Breast epithelium (tissue), 4 donors: ENCODE measurements at regions not wholly inside any gene's neighbourhood (a gene's known extent, or its start where the extent isn't known, plus 50 kb on each side); places are given as distances from the start of the nearest gene placed in this dataset.

ENCODE experiments used
- DNase-seq, 2 donors: peaks; one replicate each; pipeline ENCODE4 v3.0.0-alpha.2; 2019; ENCODE audit warnings: low spot score in 2 of 2
- H3K27ac ChIP-seq, 2 donors: fragments of 200-600 bp; sonication (generic) in 1 of 2; one replicate each; pipeline ENCODE4 v1.5.1; 2016 to 2019; ENCODE audit warnings: mild to moderate bottlenecking in 1 of 2
- H3K27me3 ChIP-seq, 2 donors: fragments of 200-600 bp; sonication (generic) in 1 of 2; one replicate each; pipeline versions ENCODE4 v1.5.1 to v1.6.0; 2017 to 2019; ENCODE audit warnings: control low read depth in 1 of 2, mild to moderate bottlenecking in 1 of 2
- H3K36me3 ChIP-seq: fragments of 200-600 bp; one replicate; pipeline ENCODE4 v1.5.1; 2019
- H3K4me1 ChIP-seq, 2 donors: fragments of 200-600 bp; sonication (generic); one replicate each; pipeline ENCODE4 v1.5.1; 2016 to 2019; ENCODE audit warnings: control low read depth in 1 of 2
- H3K4me3 ChIP-seq, 3 donors: fragments of 200-600 bp; sonication (generic); 1 replicate in 2 of 3; 2 replicates in 1 of 3; pipeline ENCODE4 v1.5.1; 2016 to 2019; ENCODE audit warnings: mild to moderate bottlenecking in 3 of 3, moderate library complexity in 2 of 3
- H3K9me3 ChIP-seq, 2 donors: fragments of 200-600 bp; sonication (generic) in 1 of 2; one replicate each; pipeline ENCODE4 v1.5.1; 2016 to 2019; ENCODE audit warnings: control low read depth in 1 of 2
- CTCF ChIP-seq, 3 donors: fragments of 450-650 bp; IDR thresholded peaks; one replicate each; pipeline ENCODE4 v1.5.1; 2016 to 2017; ENCODE audit warnings: antibody characterized with exemption in 3 of 3, mild to moderate bottlenecking in 3 of 3, moderate library complexity in 3 of 3
- POLR2A ChIP-seq: fragments of 450-650 bp; IDR thresholded peaks from one replicate; pipeline ENCODE4 v1.6.1; 2016; ENCODE audit warnings: antibody characterized with exemption, mild to moderate bottlenecking, moderate library complexity
- POLR2AphosphoS5 ChIP-seq, 3 donors: sonication (generic); formaldehyde crosslinking; IDR thresholded peaks; one replicate each; pipeline ENCODE4 v1.6.1; 2017; ENCODE audit warnings: antibody characterized with exemption in 3 of 3
- intact Hi-C: fragments of 100-400 bp; cut with DNase I; formaldehyde crosslinking; loops from one replicate; pipeline ENCODE4 v1.15.1; 2023; ENCODE audit warnings: low total_unique reads

- no peak for DNase-seq
- H3K36me3 ChIP-seq = no peaks in the 10 kb centered on the region
- no peaks in the 10 kb centered on the region for H3K27me3 ChIP-seq
- TF ChIP-seq POLR2A (no peak), POLR2AphosphoS5 (IDR thresholded peaks at IDR 0.05) (no peak), CTCF (IDR thresholded peaks at IDR 0.05) (no peak)
- H3K4me3 ChIP-seq = no peak overlapping the region
- H3K4me1 ChIP-seq = no peaks in the 10 kb centered on the region
- peaks cover 0 to 7% of the 10 kb centered on the region in 2 donors for H3K9me3 ChIP-seq
- intact Hi-C loops = no loop called here
- H3K27ac ChIP-seq = no peak overlapping the region
Measured at GRCh38 chr13:54449922-54450321, 1421.3 kb downstream of the OLFM4 start.

GRCh38 chr13:54484166-54484565 is 1455.6 kb downstream of the OLFM4 start:
- Histone ChIP-seq H3K4me3 (no peak overlapping the region), H3K36me3 (no peaks in the 10 kb centered on the region), H3K27ac (no peak overlapping the region), H3K27me3 (no peaks in the 10 kb centered on the region), H3K4me1 (no peaks in the 10 kb centered on the region), H3K9me3 (no peaks in the 10 kb centered on the region)
- DNase-seq = no peak
- TF ChIP-seq POLR2AphosphoS5 (IDR thresholded peaks at IDR 0.05) (no peak), CTCF (IDR thresholded peaks at IDR 0.05) (no peak), POLR2A (no peak)
- intact Hi-C loops = no loop called here

GRCh38 chr13:54486421-54487166 is 1458.0 kb downstream of the OLFM4 start:
- DNase-seq = no peak
- Histone ChIP-seq H3K9me3 (peaks cover 0 to 11% of the 10 kb centered on the region in 2 donors), H3K36me3 (no peaks in the 10 kb centered on the region), H3K27ac (no peak overlapping the region), H3K27me3 (no peaks in the 10 kb centered on the region), H3K4me1 (no peaks in the 10 kb centered on the region), H3K4me3 (no peak overlapping the region)
- TF ChIP-seq POLR2AphosphoS5 (IDR thresholded peaks at IDR 0.05) (no peak), POLR2A (no peak), CTCF (IDR thresholded peaks at IDR 0.05) (no peak)
- intact Hi-C loops = no loop called here

GRCh38 chr13:54489359-54489758 is 1460.7 kb downstream of the OLFM4 start:
- H3K36me3 ChIP-seq = no peaks in the 10 kb centered on the region
- TF ChIP-seq CTCF (IDR thresholded peaks at IDR 0.05) (no peak), POLR2A (no peak), POLR2AphosphoS5 (IDR thresholded peaks at IDR 0.05) (no peak)
- no peak for DNase-seq
- no peak overlapping the region for H3K27ac ChIP-seq
- intact Hi-C loops = no loop called here
- H3K4me3 ChIP-seq = no peak overlapping the region
- peaks cover 0 to 19% of the 10 kb centered on the region in 2 donors for H3K9me3 ChIP-seq
- no peaks in the 10 kb centered on the region for H3K27me3 ChIP-seq
- H3K4me1 ChIP-seq = no peaks in the 10 kb centered on the region

GRCh38 chr13:54492995-54493394 is 1464.4 kb downstream of the OLFM4 start:
- H3K4me1 ChIP-seq = no peaks in the 10 kb centered on the region
- H3K9me3 ChIP-seq = peaks cover 0 to 19% of the 10 kb centered on the region in 2 donors
- no peaks in the 10 kb centered on the region for H3K27me3 ChIP-seq
- TF ChIP-seq CTCF (IDR thresholded peaks at IDR 0.05) (no peak), POLR2A (no peak), POLR2AphosphoS5 (IDR thresholded peaks at IDR 0.05) (no peak)
- no peaks in the 10 kb centered on the region for H3K36me3 ChIP-seq
- no peak for DNase-seq
- H3K4me3 ChIP-seq = no peak overlapping the region
- no peak overlapping the region for H3K27ac ChIP-seq
- intact Hi-C loops = no loop called here
